NCI-H2227 (cell line): ENCODE measurements at regions not wholly inside any gene's neighbourhood (a gene's known extent, or its start where the extent isn't known, plus 50 kb on each side); places are given as distances from the start of the nearest gene placed in this dataset.

Source experiments
- DNase-seq: peaks from one replicate; lab custom pipeline; 2025; ENCODE audit not compliant: unreplicated experiment; lab: John Stamatoyannopoulos, UW

DNA sequence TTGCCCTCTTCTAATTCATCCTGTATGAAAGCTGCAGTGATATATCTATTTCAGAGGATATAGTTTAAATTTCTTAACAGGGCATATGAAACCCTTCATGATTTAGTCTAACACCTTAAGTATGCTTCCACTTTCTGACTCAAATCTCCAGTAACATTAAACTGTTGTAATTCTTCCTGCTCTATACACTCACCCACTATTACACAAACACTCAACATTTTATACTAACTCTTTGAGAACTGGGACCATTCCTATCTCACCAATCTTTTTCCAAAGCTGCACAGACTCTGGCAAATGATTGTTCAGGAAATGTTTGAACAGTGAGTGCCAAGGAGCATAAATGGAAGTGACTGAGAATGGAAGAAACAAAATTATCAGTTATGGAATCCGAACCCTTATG lies 560.4 kb upstream of the DPPA4 start:
- DNase-seq: no peak

DNA sequence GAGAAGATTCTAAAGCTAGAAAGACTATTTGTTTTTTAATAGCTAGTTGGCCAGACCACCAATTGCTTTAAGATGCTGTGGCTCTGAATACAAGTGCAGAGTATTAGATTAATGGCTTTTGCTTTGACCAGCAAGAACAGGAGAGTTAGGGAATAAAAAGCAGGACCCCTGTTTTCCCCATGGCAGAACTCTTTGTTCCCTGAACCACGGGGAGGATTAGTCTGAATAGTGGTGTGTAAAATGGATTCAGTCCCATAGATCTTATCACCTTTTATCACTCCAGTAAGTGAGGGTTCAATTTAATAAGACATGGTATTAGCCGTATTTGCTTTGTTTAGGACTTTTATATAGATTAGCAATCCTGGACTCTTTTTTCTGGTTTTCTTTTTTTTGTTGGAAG lies 562.6 kb upstream of the DPPA4 start:
- DNase-seq: no peak

DNA sequence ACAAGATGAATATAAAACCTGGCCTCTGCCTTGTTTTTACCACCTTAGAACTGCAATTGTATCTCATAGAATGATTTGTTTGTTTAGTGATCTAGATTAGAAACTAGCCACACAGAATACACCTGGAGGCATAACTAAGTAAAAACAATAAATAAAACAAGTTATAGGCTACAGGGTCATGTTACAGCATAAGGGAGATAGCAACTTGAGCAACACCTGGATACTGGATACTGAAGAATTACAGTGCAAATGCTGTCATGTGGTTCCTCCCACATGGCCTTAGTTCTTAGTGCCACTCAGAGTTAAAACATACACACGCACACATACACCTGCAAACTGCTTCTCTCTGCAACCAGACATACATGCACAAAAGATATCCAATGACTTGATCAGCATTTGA lies 563.4 kb upstream of the DPPA4 start:
- DNase-seq: no peak

DNA sequence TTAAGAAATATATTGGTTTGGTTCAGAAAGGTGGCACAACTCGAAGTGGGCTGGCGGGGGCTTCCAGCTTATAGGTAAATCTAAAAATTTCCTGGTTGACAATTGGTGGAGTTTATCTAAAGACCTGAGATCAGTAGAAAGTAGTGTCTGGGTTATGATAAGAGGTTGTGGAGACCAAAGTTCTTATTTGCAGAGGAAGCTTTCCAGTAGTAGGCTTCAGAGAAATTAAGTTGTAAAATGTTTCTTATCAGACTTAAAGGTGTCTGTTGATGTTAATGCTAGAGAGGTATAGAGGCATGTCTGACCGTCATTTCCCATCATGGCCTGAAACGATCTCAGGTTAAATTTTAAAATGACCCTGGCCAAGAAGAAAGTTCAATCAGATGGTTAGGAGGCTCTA lies 565.2 kb upstream of the DPPA4 start:
- no peak for DNase-seq

DNA sequence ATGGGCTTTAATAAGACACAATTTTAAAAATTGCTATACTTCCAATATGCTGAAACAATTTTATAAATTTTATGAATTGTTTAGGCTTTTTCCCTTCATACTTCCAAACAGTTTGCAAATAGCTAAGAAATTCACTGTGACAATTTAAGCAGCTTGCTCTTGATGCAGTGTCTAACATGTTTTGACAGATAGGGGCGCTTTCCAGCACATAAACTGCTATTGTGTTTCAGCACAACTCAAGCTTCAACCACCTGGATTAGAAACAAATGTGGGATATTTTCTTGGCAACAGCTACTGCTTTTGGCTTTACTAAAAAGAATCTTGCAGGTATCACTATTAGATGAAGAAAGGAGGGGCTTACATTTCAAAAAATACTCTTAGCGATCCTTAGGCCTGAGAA lies 565.8 kb upstream of the DPPA4 start:
- DNase-seq: no peak

DNA sequence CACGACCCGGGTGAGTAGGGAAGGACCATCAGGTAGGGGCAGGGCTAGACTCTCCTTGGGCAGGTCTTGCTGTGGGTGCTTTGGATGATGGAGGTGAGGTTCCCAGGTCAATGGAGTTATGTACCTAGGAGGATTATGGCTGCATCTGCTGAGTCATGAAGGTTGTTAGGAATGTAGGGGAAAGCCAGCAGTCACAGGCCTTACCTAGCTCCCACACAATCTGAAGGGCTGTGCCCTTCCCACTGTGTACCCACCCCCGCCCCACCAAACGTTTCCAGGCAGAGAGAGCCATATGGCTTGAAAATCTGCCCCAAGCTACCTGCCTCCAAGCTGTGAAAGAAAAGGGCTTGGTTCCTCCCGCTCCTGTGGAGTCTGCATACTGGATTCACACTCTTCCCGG lies 573.4 kb upstream of the DPPA4 start:
- DNase-seq: no peak

DNA sequence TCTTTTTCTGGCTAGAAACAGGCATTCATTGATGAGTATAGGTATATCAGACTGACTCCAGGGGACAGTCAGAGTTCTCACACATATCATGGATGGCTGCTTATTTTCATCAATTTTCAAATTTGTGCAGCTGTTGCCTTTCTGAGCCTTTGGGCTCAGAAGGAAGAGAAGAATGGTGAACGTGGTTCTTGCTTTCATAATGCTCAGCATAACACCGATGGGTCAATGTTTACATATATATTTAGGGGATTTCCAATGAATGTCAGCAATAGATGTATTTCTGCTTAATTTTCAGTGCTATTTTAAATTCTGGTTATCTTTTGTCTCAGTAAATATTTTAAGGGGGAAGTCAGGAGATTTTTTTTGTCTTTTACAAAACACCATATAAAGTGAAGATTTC lies 581.4 kb upstream of the DPPA4 start:
- no peak for DNase-seq

DNA sequence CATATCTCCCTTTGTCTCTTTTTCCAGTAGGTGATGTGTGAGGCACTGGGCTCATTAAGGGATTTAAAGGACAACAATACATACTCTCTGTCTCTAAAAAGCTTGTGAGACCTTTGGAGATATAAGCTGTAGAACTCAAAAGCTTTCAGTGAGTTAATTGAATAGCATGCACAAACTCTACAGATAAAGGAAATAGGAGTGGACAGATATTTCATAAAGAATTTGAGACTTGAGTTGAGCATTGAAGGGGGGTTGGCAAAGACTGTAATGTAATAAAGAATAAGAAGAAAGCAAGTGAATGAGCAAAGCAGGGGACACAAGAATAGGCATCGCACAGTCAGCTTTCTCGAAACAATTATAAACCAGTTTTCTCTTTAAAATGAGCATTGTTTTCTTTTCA lies 583.4 kb upstream of the DPPA4 start:
- no peak for DNase-seq

DNA sequence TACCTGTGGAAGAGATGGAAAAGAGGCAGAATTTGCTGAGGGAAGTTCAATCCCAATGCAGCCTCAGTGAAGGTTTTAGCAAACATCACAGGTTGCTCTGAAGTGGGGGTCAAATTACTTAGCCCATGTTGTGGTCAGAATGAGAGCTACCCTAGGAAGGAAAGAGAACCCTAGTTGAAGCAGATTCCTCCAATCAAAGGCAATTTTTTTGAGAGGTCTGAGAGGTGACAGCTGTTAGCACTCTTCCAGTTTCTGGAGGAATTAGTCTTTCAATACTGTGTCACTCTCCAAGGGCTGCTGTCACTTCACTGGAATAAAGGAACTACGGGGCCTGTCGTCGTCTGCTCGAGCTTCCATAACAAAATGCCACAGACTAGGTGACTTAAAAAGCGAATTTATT lies 584.2 kb upstream of the DPPA4 start:
- no peak for DNase-seq

DNA sequence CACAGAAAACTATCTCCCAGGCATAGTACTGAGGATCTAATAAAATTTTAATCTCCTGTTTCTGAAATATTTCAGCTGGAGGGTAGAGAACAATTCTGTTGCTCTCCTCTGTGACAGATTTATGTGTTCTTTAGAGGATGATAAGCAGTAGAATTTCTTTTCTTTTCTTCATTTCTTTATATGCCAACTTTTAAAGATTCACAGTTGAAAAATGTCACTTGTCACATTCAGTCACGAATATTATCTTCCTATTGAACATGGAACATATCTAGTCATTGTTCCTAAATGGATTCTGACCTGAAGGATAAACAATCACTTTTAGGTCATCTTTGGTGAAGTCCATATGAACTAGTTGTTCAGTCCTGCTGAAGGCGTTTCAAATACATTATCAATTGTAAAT lies 585.5 kb upstream of the DPPA4 start:
- DNase-seq: no peak

DNA sequence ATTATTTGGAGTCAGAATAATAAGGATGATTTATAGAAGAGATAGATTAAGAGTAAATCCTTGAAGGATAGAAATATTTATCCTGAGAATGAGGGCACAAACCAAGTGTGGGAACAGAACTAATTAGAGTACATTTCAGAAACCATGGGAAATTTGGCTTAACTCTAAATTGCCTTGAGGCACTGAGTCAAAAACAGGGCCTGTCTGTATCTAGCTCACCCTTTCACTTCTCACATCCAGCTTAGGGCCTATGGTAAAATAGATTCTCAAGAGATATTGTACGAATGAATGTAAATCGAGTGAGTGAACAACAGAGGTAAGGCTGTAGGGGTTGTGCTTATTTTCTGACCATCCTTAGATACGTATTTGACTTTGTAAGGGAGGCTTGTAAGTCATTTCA lies 586.1 kb upstream of the DPPA4 start:
- DNase-seq: no peak

DNA sequence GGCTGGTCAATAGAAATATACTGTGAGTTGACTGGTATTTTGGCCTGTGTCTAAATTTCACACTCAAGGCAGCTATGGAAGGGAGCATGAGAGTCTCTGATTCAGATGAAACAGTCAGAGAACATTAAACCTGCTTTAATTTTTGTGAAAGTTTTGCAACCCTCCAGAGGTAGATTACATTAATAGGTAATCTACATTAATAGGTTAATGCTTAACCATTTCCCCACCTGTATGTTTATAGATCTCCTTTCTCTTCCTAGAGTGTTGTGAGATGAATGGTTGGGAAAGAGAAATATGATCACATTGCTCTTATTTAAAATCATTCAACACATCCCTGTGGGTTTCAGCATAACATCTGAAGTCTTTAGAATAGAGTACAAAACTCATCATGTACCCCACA lies 586.9 kb upstream of the DPPA4 start:
- no peak for DNase-seq

DNA sequence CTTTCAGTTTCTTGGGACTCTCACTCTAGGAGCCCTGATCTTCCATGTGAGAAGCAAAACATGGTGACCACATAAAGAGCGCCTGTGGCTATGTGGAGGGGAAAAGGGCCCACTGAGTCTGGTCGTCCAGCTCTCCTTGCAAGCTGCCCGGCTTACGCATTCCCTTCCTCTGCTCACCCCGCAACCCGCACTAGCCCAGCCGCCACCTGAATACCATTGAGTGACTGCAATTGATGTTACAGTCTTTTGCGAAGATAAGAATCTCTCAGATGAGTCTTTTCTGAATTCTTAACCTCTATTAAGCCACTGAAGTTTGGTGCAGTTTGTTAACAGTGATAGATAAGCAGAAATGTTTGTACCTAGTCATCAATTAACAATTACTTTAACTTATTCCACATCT lies 589.0 kb upstream of the DPPA4 start:
- no peak for DNase-seq

DNA sequence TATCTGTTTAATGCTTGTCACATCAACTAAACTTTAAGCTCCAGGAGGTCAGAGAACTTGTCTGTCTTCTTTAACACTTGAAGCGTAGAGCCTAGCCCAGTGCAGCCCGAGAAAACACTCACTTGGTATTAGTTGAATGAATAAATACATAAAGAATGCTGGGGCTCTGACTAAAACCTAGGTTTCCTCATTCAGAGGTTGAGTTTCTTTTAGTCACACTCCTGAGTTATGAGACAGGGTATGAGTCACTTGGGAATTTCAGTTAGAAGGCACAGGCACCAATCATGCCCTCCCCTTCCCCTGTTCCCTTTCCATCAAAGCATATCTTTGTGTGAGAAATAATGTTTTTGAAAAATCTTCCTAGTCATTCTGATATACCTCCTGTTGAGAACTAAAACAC lies 589.8 kb upstream of the DPPA4 start:
- DNase-seq: no peak

DNA sequence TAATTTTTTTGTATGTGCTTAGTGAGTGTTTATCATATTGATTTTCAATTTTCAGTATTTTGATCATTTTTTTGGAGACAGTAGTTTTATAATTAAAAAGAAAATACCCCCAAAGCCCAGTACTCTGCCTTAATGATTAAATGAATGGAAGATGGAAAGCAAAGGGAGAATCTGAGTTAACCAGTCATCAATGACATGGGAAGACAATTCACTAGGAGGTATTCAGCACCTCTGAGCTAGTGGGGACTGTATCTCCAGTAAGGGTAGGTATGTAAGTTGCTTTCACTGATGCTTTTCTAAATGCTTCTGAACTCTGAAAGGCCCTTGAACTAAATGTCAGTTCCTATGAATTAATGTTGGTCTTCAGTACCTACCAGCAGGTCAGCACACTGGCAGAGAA lies 590.4 kb upstream of the DPPA4 start:
- DNase-seq: no peak

DNA sequence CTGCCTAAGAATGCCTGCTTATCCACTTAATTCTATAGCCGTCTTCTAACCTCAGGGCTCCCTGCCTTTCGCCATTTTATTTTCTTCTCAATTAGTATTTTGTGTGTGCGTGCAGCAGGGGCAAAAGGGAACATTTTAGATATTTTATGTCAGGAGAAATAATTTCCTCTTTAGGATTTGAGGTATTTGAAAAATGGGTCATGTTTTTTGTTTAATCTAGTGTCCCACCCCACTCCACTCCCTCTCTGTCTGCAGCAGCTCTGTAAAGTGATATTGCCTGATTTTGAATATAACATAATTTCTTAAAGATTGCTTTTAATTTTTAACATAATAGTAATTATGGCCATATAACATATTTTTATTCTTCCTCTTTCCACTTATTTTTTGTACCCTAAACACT lies 593.2 kb upstream of the DPPA4 start:
- DNase-seq: no peak

DNA sequence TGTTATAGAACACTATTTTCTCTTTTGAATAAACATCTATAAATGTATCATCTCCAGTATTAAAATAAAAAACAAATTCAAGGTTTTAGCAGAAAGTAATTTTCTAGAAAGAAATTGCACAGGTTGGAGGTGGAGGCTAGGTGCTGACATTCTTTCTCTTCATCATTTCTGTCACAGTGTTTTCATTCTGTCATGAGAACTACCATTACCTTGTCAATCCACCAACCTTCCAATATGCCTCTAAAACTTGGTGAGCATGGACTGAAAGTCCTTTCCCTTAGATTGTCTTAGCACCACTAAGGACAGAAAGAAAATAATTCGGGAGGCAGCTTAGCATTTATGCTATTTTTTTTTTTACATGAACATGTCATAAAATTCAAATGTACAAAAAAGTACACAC lies 596.2 kb upstream of the DPPA4 start:
- no peak for DNase-seq

DNA sequence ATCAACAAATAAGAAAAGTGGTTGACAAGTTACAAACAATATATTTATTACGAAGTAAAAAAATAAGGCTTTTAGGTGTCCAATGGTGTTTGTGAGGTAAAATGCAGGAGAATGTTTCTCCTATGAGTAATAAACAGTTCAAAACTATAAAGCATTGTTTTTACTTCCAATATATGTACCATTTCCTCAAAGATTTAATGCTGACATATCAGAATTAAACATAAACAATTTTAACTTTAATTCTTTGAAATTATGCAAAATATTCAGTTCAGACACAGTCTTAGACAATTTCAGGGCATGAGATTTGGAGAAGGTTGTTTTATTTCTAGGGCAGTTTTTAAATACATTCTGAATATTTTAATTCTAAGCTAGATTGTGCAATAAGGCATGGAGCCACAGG lies 602.5 kb upstream of the DPPA4 start:
- no peak for DNase-seq

DNA sequence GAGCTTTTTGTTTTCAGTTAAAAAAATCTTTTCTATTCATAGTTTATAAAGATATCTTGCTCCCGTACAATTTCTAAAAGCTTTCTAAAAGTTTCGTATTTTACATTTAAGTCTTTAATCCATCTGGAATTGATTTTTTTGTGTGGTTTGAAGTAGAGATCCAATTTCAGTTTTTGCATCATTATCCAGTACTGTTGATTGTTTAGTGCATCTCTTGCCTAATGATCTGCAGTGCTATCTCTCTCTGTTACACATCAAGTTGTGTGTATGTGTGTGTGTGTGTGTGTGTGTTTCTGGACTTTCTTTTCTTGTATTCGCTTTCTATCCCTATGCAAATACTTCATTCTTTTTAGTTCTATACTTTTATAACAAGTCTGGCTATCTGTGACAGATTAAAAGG lies 605.8 kb upstream of the DPPA4 start:
- DNase-seq: no peak

DNA sequence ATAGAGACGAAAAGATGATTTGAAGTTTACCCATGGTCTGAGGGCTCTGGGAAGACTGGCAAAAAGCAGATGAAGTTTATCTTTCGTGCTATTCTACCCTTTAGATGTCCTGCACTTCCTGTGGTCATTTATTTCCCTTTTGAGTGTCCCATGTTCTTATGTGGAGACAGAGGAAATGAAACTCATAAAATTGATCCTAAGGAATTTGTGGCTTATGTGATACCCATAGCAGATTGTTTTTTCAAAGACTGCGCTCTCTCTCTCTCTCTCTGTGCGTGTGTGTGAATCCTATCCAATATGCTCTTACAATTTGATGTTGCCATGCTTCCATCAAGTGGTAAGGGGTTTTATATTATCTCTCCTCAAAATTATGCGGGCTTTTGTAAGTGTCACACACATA lies 607.5 kb upstream of the DPPA4 start:
- no peak for DNase-seq

DNA sequence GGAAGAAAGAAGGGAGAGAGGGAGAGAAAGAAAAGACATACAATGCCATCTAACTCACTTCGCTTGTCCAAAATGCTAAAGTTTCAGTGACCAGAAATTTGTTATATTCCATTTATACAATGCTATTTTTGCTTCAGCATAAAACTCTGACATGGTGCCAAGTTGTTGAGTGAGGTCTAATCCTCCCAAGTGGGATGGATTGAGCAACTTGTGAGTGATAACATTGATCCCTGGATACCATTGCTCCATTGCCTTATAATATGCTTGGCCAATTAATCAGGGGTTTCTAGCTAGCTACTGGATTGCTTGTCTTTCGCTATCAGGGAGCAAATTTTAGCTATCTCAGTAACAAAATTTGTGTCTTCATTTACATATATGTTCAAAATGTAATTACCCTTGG lies 615.6 kb upstream of the DPPA4 start:
- no peak for DNase-seq

DNA sequence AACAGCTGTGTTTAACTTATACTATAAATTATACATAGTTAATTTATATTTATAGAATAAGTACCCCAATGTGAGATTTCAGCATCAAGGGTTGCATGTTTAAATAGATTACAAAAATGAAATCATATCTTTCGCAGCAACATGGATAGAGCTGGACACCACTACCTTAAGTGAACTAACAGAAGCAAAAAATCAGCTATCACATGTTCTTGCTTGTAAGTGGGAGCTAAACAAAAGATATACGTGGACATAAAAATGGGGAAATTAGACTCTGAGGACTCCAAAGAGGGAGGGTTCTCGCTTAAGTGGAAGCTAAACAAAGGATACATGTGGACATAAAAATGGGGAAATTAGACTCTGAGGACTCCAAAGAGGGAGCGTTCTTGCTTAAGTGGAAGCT lies 626.5 kb upstream of the DPPA4 start:
- DNase-seq: no peak

DNA sequence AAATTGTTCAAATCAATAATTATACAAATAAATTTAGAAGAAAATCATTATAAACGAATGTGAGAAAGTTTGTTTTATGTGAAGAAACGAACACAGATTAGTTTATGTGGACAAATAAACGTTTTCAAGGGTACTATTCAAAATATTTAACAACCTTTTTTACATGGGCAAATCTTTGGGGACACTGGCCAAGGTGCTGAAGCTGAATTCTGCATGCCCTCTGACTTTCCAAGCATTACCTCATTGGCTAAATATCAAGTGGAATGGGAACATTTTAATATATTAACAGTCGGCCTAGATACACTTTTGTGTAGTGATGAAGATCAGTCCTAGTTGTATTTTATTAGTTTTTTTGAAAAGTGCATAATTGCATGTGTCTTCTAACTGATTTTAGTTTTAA lies 636.4 kb upstream of the DPPA4 start:
- DNase-seq: no peak

DNA sequence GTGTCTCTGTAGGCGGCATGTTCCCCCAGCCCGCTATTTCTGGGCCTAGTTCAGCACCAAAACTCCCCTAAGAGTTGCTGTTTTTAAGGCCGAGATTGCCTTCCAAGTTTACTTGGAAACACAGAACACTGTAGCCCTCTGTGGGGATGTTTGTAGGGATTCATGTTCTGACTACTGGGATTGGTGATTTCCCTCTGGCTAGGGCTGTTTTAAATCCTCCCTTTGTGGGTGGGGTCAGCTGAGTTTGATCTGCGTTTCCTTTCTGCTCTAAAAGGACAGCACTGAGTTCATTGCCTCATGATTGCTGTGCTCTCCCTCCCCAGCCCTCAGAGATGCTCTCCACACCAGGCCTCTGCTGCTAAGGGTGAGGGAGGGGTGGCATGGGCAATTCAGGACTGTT lies 640.6 kb upstream of the DPPA4 start:
- no peak for DNase-seq
